Muscle layer of duodenum (tissue), 2 donors: ENCODE measurements at regions not wholly inside any gene's neighbourhood (a gene's known extent, or its start where the extent isn't known, plus 50 kb on each side); places are given as distances from the start of the nearest gene placed in this dataset.

Experiments used
- H3K27ac ChIP-seq: one replicate; pipeline ENCODE4 v1.7.0; 2013; ENCODE audit warnings: mild to moderate bottlenecking, low read length
- H3K27me3 ChIP-seq: one replicate; pipeline ENCODE4 v1.7.0; 2013; ENCODE audit warnings: low read depth, mild to moderate bottlenecking, control low read depth, low read length
- H3K36me3 ChIP-seq, 2 donors: one replicate each; pipeline ENCODE4 v1.7.0; 2013; ENCODE audit warnings: low read length in 2 of 2, control low read depth in 1 of 2, mild to moderate bottlenecking in 1 of 2; ENCODE audit not compliant: insufficient read depth in 2 of 2, control insufficient read depth in 1 of 2
- H3K4me1 ChIP-seq, 2 donors: one replicate each; pipeline ENCODE4 v1.7.0; 2013; ENCODE audit warnings: low read length in 2 of 2, mild to moderate bottlenecking in 2 of 2, control low read depth in 1 of 2, moderate library complexity in 1 of 2; ENCODE audit not compliant: insufficient read depth in 2 of 2, control insufficient read depth in 1 of 2
- H3K4me3 ChIP-seq, 2 donors: one replicate each; pipeline ENCODE4 v1.7.0; 2013; ENCODE audit warnings: low read length in 2 of 2, low read depth in 1 of 2, mild to moderate bottlenecking in 1 of 2
- H3K9me3 ChIP-seq, 2 donors: one replicate each; pipeline ENCODE4 v1.7.0; 2013; ENCODE audit warnings: low read length in 2 of 2, control low read depth in 1 of 2, mild to moderate bottlenecking in 1 of 2; ENCODE audit not compliant: control insufficient read depth in 1 of 2
- donor health status: healthy.

DNA sequence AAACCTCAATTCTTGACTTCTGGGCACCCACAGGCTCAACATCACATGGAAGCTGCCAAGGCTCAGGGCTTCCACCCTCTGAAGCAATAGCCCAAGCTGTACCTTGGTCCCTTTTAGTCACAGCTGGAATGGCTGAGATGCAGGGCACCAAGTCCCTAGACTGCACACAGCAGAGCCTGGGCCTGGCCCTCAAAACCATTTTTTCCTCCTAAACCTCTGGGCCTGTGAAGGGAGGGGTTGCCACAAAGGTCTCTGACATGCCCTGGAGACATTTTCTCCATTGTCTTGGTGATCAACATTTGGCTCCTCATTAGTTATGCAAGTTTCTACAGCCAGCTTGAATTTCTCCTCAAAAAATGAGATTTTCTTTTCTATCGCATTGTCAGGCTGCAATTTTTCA, 382.7 kb upstream of the RASGEF1B start:
- H3K4me1 ChIP-seq, result no peaks in the 10 kb centered on the region
- no peak overlapping the region for H3K4me3 ChIP-seq
- no peak overlapping the region for H3K27ac ChIP-seq
- no peaks in the 10 kb centered on the region for H3K36me3 ChIP-seq
- H3K9me3 ChIP-seq, result no peaks in the 10 kb centered on the region
- no peaks in the 10 kb centered on the region for H3K27me3 ChIP-seq

DNA sequence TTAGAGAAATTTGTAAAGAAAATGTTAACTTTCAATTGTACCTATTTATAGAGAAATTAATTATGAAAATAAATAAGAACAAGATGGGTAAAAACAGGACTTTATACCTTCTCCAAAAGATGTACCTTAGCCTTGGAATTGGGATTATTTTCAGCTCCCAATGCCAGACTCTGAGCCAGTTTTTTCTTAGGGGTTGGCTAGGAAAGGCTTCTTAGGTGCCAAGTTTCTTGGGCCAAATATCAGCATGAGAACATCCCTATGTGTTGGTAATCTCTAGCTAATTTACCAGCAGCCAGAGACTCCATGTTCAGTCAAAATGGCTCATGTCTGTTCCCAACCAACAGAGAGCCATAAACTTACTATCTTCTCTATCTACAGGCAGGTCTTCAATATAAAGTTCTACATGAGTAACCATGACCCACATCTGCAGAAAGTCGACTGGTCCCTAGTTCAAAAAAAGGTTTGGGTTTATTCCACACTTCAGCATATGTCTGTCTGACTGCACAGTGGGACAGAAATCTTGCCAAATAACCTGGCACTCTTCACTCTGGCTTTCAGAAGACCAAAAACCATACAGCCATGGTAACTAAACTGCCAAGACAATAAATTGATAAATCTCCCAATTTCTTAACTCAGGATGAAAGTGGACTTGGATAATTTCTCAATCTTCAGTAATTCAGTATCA, 380.5 kb upstream of the RASGEF1B start:
- no peak overlapping the region for H3K27ac ChIP-seq
- no peak overlapping the region for H3K4me3 ChIP-seq
- H3K9me3 ChIP-seq, result no peaks in the 10 kb centered on the region
- H3K4me1 ChIP-seq, result no peaks in the 10 kb centered on the region
- no peaks in the 10 kb centered on the region for H3K27me3 ChIP-seq
- H3K36me3 ChIP-seq, result no peaks in the 10 kb centered on the region

- Histone ChIP-seq H3K27me3 (no peaks in the 10 kb centered on the region), H3K4me3 (no peak overlapping the region), H3K27ac (no peak overlapping the region), H3K9me3 (no peaks in the 10 kb centered on the region), H3K36me3 (no peaks in the 10 kb centered on the region), H3K4me1 (no peaks in the 10 kb centered on the region)
Measured at GRCh38 chr4:81850701-81851100, 379.0 kb upstream of the RASGEF1B start.

DNA sequence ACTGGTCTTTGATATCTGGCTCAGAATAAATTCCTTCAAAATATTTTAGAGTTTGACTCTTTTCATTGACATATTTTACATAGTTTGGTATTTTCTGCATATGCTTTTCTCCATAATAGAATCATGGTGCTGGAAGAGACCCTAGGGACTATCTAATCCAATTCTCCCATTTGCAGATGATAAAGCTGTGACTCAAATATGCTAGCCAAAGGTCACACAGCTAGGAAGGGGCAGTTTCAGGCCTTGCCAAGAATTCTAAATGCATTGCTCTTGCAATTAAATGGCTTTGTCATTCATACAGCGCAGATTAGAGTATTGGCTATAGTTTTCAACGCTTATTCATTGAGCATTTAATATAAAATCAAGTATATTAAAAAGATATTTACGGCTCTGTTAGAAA, 374.1 kb upstream of the RASGEF1B start:
- Histone ChIP-seq H3K36me3 (no peaks in the 10 kb centered on the region), H3K27ac (no peak overlapping the region), H3K9me3 (no peaks in the 10 kb centered on the region)

DNA sequence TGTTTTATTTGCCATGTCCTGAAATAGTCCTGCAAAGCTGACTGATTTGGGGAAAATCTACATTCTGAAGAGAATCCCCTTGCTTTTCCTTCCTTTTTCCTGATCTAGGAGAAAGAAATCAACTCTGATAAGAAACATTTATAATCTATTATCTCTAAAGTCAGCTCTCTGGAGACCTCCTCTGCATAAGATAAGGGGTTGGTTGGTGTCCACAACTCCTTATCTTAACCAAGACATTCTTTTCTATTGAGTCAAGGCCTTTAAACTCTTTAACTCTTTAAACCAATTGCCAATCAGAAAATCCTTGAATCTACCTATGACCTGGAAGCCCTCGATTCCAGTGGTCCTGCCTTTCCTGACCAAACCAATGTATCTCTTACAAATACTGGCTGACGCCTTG, 373.6 kb upstream of the RASGEF1B start:
- Histone ChIP-seq H3K9me3 (no peaks in the 10 kb centered on the region), H3K27ac (no peak overlapping the region), H3K36me3 (no peaks in the 10 kb centered on the region), H3K4me3 (no peak overlapping the region), H3K27me3 (no peaks in the 10 kb centered on the region), H3K4me1 (no peaks in the 10 kb centered on the region)

More for the DNA sequence above, 374.1 kb upstream of the RASGEF1B start:
- H3K4me1 ChIP-seq, result no peaks in the 10 kb centered on the region
- no peak overlapping the region for H3K4me3 ChIP-seq
- H3K27me3 ChIP-seq, result no peaks in the 10 kb centered on the region

GRCh38 chr4:81844717-81845116, 373.0 kb upstream of the RASGEF1B start:
- Histone ChIP-seq H3K4me1 (peaks cover 0 to 2% of the 10 kb centered on the region in 2 donors), H3K9me3 (no peaks in the 10 kb centered on the region), H3K27ac (no peak overlapping the region), H3K36me3 (no peaks in the 10 kb centered on the region), H3K27me3 (no peaks in the 10 kb centered on the region), H3K4me3 (no peak overlapping the region)

GRCh38 chr4:81839347-81840042, 367.8 kb upstream of the RASGEF1B start:
- Histone ChIP-seq H3K27me3 (no peaks in the 10 kb centered on the region), H3K27ac (no peak overlapping the region), H3K9me3 (no peaks in the 10 kb centered on the region), H3K36me3 (no peaks in the 10 kb centered on the region), H3K4me1 (peaks cover 0 to 3% of the 10 kb centered on the region in 2 donors), H3K4me3 (no peak overlapping the region)

- Histone ChIP-seq H3K4me1 (peaks cover 0 to 3% of the 10 kb centered on the region in 2 donors), H3K27me3 (no peaks in the 10 kb centered on the region), H3K4me3 (no peak overlapping the region), H3K36me3 (no peaks in the 10 kb centered on the region), H3K9me3 (no peaks in the 10 kb centered on the region), H3K27ac (no peak overlapping the region)
Measured at GRCh38 chr4:81838586-81838985, 366.9 kb upstream of the RASGEF1B start.

DNA sequence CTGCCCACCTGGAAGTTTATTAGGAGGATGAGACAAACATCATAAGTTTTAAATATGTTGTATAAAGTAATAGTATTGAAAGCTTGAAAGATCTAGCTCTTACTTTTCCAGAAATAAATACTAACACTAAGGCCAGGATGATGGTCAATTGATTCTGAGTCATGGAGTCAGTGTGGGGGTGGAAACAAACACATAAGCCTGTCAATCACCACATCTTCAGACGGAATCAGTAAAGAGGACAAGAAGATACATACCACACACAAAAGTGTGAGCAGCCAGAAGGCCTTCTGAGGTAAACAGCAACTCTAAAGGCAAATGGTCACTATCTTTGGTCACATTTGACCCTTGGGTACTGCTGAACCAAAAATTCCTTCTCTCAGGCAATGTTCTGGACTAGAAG, 365.0 kb upstream of the RASGEF1B start:
- Histone ChIP-seq H3K27ac (no peak overlapping the region), H3K36me3 (no peaks in the 10 kb centered on the region), H3K4me3 (no peak overlapping the region), H3K9me3 (no peaks in the 10 kb centered on the region), H3K27me3 (no peaks in the 10 kb centered on the region), H3K4me1 (peaks cover 0 to 3% of the 10 kb centered on the region in 2 donors)

DNA sequence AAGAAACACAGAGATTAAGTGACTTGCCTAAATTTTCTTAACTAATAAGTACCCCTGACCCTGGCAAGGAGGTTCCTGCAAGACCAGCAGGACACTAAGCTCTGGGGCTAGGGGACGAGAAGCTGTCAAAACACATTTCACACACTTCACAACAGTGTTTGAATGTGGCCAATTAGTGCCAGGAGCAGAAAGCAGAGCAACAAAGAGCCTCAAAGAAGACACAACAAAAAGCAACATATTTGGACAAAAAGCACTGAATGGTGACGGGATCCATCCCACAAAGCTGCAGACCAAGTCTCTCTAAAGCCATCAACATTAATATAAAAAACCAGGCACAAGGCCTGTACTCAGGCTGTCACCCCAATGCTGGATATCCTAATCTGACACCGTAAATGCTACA, 361.9 kb upstream of the RASGEF1B start:
- H3K9me3 ChIP-seq, result no peaks in the 10 kb centered on the region
- H3K27me3 ChIP-seq, result no peaks in the 10 kb centered on the region
- H3K4me3 ChIP-seq, result no peak overlapping the region
- no peaks in the 10 kb centered on the region for H3K4me1 ChIP-seq
- H3K27ac ChIP-seq, result no peak overlapping the region
- H3K36me3 ChIP-seq, result no peaks in the 10 kb centered on the region

DNA sequence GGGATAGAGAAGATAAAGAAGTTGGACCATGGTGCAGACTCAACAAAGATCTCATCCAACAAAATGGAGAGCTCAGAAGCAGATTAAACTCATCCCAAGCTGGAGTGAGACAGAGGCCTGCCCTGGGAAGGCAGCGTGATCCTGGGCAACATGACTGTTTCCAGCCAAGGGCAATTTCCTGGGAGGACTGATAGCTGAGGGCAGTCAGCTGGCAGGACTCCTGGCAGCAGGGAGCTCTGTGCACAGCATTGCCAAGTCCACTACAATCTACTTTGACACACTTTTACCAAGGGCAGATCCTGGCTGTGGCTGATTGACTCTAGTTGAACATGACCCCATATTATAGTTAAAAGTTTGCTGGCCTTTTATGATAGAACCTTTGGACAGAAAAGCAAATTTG, 357.3 kb upstream of the RASGEF1B start:
- Histone ChIP-seq H3K4me3 (no peak overlapping the region), H3K4me1 (no peaks in the 10 kb centered on the region), H3K27ac (no peak overlapping the region), H3K36me3 (no peaks in the 10 kb centered on the region), H3K9me3 (no peaks in the 10 kb centered on the region), H3K27me3 (no peaks in the 10 kb centered on the region)
